ENCODE measurements at regions not wholly inside any gene's neighbourhood (a gene's known extent, or its start where the extent isn't known, plus 50 kb on each side); places are given as distances from the start of the nearest gene placed in this dataset.

DNA sequence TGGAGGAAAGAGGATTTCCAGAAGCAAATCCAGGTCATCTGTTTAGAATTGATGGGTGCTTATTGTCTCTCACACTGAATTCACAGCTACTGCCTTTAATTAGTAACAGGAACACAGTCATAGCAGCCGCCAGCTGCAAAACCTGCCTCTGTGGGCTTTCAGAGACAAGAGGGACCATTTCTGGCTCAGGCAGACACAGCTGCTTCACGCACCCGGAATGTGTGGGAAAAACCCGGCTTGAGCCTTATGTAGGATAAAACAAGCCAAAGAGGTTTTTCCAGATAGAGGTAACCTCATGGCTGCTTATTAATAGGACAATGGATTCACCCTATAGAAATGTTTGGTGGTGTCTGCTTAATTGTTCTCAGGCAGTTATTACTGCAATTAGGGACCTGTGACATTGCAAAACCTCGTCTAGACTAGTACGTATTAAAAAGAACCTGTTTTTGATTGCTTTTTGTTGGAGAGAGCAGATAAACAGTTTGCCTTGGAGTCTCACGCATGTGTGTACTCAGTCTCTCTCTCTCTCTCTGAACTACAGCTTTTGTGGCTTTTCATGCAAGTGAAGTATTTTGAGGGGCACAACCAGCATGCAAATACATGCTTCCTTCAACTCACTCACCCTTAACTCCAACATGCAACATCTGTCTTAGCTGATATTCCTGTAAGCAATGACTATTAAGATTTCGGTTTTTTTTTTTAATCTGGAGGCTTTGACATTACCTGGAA lies 302.7 kb downstream of the PLK2 start:
- TF ChIP-seq POLR2A (IDR thresholded peaks at IDR 0.05): no peak
- TF ChIP-seq, protein P1, sequence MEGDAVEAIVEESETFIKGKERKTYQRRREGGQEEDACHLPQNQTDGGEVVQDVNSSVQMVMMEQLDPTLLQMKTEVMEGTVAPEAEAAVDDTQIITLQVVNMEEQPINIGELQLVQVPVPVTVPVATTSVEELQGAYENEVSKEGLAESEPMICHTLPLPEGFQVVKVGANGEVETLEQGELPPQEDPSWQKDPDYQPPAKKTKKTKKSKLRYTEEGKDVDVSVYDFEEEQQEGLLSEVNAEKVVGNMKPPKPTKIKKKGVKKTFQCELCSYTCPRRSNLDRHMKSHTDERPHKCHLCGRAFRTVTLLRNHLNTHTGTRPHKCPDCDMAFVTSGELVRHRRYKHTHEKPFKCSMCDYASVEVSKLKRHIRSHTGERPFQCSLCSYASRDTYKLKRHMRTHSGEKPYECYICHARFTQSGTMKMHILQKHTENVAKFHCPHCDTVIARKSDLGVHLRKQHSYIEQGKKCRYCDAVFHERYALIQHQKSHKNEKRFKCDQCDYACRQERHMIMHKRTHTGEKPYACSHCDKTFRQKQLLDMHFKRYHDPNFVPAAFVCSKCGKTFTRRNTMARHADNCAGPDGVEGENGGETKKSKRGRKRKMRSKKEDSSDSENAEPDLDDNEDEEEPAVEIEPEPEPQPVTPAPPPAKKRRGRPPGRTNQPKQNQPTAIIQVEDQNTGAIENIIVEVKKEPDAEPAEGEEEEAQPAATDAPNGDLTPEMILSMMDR (IDR thresholded peaks at IDR 0.05): no peak

All from ovary (tissue), 3 donors.